NCI-H1694 (cell line): ENCODE measurements at regions not wholly inside any gene's neighbourhood (a gene's known extent, or its start where the extent isn't known, plus 50 kb on each side); places are given as distances from the start of the nearest gene placed in this dataset.

ENCODE experiments used
- DNase-seq: peaks from one replicate; lab custom pipeline; 2025; lab: John Stamatoyannopoulos, UW

DNA sequence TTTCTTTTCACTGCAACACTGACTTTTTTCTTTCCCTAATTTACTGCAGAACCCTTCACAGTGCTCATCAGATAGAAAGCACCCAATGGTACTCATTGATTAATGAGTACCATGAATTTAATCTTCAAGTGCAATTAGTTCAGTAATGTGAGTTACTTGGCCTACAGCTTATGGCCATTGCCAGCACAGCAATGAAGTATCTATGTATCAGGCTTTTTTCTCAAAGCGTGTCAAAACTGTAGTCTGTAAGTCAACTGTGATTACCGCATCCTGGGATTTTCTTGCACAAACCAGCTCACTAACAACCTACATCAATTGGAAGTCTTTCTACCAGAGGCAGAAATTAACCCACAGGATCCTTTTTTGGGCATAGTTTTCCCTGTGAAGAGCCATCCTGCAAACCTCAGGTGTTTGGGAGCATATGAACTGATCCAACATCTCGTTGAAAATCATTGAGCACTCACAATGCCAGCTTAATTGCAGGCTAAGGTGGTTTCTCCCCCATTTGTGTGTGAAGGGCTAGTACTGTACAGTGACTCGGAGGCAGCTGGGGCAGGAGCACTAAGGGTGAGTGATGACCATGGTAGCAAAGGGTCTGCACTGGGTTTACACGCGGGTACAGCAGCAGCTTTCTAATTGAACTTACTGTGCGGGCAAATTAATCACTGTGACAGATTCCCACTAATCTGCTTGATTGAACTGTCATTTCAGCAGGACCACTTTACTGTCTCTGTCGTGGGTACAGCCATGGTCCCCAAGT lies 619.3 kb downstream of the SNAPC1 start:
- DNase-seq: no peak

DNA sequence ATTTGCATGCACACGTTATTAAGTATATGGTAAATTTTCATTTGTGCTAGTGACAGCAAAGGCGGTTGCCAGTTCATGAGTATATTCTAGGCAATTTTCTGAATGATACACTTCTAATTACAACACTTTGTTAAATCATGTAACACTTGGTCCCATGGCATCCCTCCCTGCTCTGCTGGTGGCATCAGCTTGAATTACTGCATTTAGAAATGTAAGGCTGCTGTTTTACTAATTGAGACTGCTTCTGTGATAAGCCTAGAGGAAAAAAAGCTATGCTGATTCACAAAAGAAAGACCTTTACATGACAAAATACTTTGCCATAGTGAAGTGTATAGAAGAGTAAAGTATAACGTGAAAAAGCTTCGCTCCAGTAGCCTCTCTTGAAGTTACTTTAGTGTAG lies 636.1 kb downstream of the KCNH5 start:
- DNase-seq: no peak

GRCh38 chr14:62409626-62410300 lies 635.5 kb downstream of the KCNH5 start:
- no peak for DNase-seq

DNA sequence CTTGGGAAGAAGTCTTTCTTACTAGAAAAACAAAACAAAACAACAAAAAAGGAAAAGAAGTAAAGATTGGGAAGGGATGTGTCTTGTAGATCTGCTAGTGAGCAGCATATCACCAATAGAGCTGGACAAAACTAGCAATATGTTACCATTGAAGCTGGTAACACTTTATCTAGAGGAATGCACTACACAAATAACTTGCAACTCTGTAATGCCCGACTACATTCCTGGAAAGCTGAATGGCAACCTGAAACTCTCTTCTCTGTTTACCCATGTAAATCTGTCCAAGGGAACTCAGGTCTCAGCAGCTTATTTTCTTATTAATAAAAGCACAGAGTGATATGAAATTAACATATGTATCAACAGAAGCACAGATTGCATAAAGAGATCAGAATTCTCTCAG lies 624.4 kb downstream of the KCNH5 start:
- no peak for DNase-seq

- no peak for DNase-seq
Measured at GRCh38 chr14:62428429-62429203, 616.6 kb downstream of the KCNH5 start.

DNA sequence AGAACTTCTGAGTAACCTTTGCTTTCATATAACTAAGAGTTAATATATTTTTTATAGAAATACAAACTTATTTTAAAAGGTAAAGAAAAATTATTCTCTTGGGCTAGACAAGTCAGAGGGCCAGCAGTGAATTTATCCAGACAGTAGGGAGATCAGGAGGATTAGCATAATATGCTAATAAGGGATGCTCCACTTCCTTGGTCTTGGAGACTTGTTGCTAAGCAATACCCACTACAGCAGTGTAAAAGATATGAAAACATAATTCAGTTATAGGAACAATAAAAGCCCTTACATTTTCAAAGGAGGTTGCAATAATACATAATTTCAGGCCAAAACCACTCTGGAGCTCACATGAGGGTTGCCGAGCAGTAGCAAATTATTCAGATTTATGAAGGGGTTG lies 615.6 kb downstream of the KCNH5 start:
- no peak for DNase-seq

DNA sequence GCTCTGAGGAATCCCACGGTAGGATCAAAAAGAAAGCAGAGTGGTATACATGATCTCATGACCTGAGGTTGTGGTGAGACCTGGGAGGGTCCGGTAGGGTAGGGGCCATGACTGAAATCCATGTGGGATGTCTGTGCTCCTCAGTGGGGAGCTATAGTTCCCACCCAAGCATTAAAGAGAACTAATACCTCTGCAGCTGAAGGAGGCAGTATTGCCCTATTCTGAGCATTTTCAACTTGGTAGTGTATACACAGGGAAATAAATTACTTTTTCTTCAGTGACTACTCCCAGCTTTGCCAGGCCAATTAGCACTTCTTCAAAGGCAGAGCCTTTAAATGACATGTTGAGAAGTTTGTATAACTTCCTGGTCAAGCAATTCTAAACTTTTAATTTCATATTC lies 613.8 kb downstream of the KCNH5 start:
- no peak for DNase-seq

GRCh38 chr14:62432955-62433354 lies 612.3 kb downstream of the KCNH5 start:
- DNase-seq: no peak

DNA sequence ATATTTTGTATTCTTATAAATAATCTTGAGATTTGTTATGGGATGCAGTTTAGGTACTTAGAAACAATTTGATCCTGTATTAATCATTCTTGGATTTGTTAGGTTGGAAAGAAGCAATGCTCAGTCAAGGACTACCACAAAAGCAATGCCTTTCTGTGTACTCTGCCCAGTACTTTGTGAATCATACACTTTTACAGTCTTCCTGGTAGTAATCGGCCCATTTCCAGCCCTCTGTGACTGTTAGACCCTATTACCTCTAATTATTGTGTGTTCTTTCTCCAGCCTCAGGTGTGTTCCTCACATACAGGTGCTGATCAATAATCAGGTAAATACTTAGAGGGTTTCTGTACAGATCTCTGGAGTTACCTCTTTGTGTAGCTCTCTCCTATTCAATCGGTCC lies 609.0 kb downstream of the KCNH5 start:
- DNase-seq: no peak

DNA sequence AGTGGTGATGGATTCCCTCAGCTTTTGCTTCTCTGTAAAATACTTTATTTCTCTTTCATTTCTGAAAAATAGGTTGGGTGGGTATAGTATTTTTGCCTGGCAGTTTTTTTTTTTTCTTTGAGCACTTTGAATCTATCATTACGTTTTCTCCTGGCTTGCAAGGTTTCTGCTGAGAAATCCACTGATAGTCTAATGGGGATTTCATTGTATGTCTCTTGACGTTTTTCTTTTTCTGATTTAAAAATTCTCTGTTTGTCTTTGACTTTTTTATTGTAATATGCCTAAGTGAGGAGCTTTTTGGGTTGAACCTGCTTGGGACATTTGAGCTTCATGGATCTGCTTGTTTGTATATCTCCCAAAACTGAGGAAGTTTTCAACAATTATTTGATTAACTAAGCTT lies 606.0 kb downstream of the KCNH5 start:
- no peak for DNase-seq

DNA sequence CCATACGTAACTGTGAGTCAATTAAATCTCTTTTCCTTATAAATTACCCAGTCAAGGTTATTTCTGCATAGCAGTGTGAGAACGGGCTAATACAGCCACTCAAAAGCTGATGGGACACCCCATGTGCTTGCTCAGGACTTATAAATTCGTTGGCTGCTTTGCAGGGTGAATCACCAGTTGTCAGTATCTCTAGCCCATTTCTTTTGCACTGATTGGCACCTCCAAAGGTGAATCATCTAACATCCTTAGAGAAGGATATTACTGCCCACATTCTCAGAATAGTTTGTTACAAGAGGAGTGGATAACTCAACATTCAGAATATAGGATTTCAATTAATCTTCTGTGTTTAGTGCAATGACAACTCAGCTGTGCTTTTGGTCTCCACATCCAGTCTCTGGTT lies 601.5 kb downstream of the KCNH5 start:
- DNase-seq: no peak

GRCh38 chr14:62445570-62445969 lies 599.7 kb downstream of the KCNH5 start:
- DNase-seq: no peak

- no peak for DNase-seq
Measured at GRCh38 chr14:62451221-62451620, 594.0 kb downstream of the KCNH5 start.

DNA sequence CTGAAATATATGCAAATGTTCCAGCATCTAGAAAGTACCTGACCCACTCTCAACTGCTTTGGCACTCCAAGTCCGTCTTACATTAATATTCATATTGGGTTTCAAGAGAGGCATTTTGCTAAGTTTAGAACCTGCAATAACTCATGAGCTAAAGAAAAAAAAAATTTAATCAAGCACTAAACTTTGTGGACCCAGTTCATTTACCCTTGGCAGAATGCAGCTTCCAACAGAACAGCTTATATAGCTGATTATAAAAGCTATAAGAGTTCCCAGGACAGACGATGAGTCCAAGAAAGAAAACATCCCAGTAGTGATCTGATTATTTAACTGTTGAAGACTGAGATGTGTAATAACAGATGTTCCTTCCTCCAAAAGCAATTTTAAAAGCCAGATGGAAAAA lies 592.0 kb downstream of the KCNH5 start:
- DNase-seq: no peak

DNA sequence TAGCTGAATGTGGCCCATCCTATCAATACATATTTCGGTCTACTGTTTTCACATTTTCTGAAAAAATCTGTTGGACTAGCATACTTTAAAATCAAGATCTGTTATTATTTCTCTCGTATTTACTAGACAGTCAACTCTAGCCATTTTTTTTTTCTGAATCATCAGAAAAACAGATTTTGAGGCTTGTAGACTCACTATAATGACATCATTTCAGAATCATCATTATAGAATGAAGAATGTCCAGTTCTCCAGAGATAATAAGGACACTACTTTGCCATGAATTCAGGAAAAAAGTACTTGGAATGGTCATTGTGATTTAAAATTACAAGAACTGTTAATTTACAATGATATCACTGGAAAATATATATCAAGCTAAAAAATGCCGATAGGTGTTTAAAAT lies 589.8 kb downstream of the KCNH5 start:
- no peak for DNase-seq

- DNase-seq: no peak
Measured at GRCh38 chr14:62462988-62463387, 582.3 kb downstream of the KCNH5 start.

- DNase-seq: no peak
Measured at GRCh38 chr14:62468946-62469345, 576.3 kb downstream of the KCNH5 start.

DNA sequence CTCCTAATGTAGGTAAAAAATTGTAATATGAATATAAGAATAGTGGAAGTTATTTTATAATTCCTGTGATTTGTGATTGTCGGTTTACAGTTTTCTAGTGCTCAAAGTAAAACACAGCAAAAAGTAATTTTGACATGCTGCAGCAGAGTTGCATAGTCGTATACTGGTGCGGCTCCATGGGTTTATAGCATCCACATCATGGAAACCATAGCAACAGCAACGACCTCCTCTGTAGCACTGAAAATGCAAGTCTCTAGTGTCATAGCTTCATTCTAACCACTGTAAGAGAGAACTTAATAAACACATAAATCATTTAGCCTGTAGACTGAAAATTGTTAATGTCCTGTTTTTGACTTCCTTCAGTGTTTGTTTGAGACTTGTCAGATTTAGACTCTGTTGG lies 574.3 kb downstream of the KCNH5 start:
- DNase-seq: no peak

GRCh38 chr14:62491146-62491545 lies 554.1 kb downstream of the KCNH5 start:
- no peak for DNase-seq

- no peak for DNase-seq
Measured at GRCh38 chr14:62497708-62498107, 547.5 kb downstream of the KCNH5 start.

- DNase-seq: no peak
Measured at GRCh38 chr14:62501021-62501750, 544.1 kb downstream of the KCNH5 start.

DNA sequence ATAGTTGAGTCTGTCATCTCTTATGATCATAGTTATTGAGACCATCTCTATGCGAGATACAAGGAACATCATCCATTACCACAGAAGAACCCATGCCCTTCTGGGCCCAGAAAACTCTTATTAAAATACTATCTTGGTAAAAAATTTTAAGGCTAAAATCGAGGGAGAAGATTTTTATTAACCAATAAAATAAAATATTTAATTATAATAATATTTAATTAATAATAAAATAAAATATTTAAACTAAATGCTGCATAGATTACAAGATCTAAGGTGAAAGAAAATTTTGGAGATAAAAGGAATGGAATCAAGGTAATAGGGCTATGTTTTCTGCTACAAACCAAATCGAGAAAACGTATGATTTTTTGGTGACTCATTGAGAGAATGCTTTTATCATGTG lies 540.2 kb downstream of the KCNH5 start:
- no peak for DNase-seq
